ENCODE measurements at regions not wholly inside any gene's neighbourhood (a gene's known extent, or its start where the extent isn't known, plus 50 kb on each side); places are given as distances from the start of the nearest gene placed in this dataset.
"Not testable (repeated sequence)": the region's sequence is repeated elsewhere in the genome, so short reads cannot be mapped to it uniquely, and the experiment has no call there.

- DNase-seq (ENCODE audit: low read depth): not testable (repeated sequence)
Measured at GRCh38 chr16:29199626-29200025, 206.9 kb downstream of the NPIPB11 start.

- DNase-seq (ENCODE audit: low read depth): no peak
Measured at GRCh38 chr16:29198731-29199521, 207.6 kb downstream of the NPIPB11 start.

GRCh38 chr16:29198231-29198630 lies 208.3 kb downstream of the NPIPB11 start:
- no peak for DNase-seq (ENCODE audit: low read depth)

GRCh38 chr16:29197494-29198100 lies 208.9 kb downstream of the NPIPB11 start:
- not testable (repeated sequence) for DNase-seq (ENCODE audit: low read depth)

- not testable (repeated sequence) for DNase-seq (ENCODE audit: low read depth)
Measured at GRCh38 chr16:29196746-29197145, 209.8 kb downstream of the NPIPB11 start.

- not testable (repeated sequence) for DNase-seq (ENCODE audit: low read depth)
Measured at GRCh38 chr16:29195116-29195872, 210.4 kb downstream of the LAT start.

- not testable (repeated sequence) for DNase-seq (ENCODE audit: low read depth)
Measured at GRCh38 chr16:29194185-29194844, 209.5 kb downstream of the LAT start.

- not testable (repeated sequence) for DNase-seq (ENCODE audit: low read depth)
Measured at GRCh38 chr16:29193634-29194033, 208.8 kb downstream of the LAT start.

GRCh38 chr16:29193248-29193574 lies 208.4 kb downstream of the LAT start:
- not testable (repeated sequence) for DNase-seq (ENCODE audit: low read depth)

GRCh38 chr16:29192329-29193247 lies 207.7 kb downstream of the LAT start:
- DNase-seq (ENCODE audit: low read depth): no peak

GRCh38 chr16:29191636-29192180 lies 206.9 kb downstream of the LAT start:
- not testable (repeated sequence) for DNase-seq (ENCODE audit: low read depth)

GRCh38 chr16:29190553-29191431 lies 205.9 kb downstream of the LAT start:
- not testable (repeated sequence) for DNase-seq (ENCODE audit: low read depth)

- DNase-seq (ENCODE audit: low read depth): not testable (repeated sequence)
Measured at GRCh38 chr16:29188806-29189205, 204.0 kb downstream of the LAT start.

GRCh38 chr16:29186306-29187220 lies 201.7 kb downstream of the LAT start:
- not testable (repeated sequence) for DNase-seq (ENCODE audit: low read depth)

- DNase-seq (ENCODE audit: low read depth): not testable (repeated sequence)
Measured at GRCh38 chr16:29185872-29186271, 201.0 kb downstream of the LAT start.

GRCh38 chr16:29184738-29185438 lies 200.0 kb downstream of the LAT start:
- not testable (repeated sequence) for DNase-seq (ENCODE audit: low read depth)

GRCh38 chr16:29182940-29183868 lies 198.4 kb downstream of the LAT start:
- not testable (repeated sequence) for DNase-seq (ENCODE audit: low read depth)

Data from stimulated activated CD8-positive, alpha-beta memory T cell treated with anti-CD3 and anti-CD28 coated beads, Interleukin-12 subunit alpha, Interleukin-12 subunit beta, amount 100 ng/mL, for 4 hours (primary cell).